GM12878 (cell line): ENCODE measurements at regions not wholly inside any gene's neighbourhood (a gene's known extent, or its start where the extent isn't known, plus 50 kb on each side); places are given as distances from the start of the nearest gene placed in this dataset.
A peak's percentile ranks its signal among the peaks of the same experiment; 100 is the strongest.

Experiments
- BCL11A ChIP-seq: IDR thresholded peaks from 2 replicates; pipeline ENCODE4 v1.6.1; 2011; ENCODE audit warnings: low read depth, low read length
- BHLHE40 ChIP-seq, 2 experiments: fragments of 450-650 bp in 1 of 2; IDR thresholded peaks; 2 replicates each; pipeline ENCODE4 v1.6.1; 2011 to 2017; ENCODE audit warnings: low read depth in 2 of 2, borderline replicate concordance in 1 of 2, improper control_type of control experiment in 1 of 2, low read length in 1 of 2, mild to moderate bottlenecking in 1 of 2
- DPF2 ChIP-seq: fragments of 450-650 bp; IDR thresholded peaks from 2 replicates; pipeline ENCODE4 v1.6.1; 2017; ENCODE audit warnings: mild to moderate bottlenecking
- EGR1 ChIP-seq, 2 experiments: IDR thresholded peaks; 1 replicate in 1 of 2; 2 replicates in 1 of 2; pipeline ENCODE4 v1.6.1; 2011 to 2012; ENCODE audit warnings: low read depth in 2 of 2, low read length in 2 of 2, borderline replicate concordance in 1 of 2, mild to moderate bottlenecking in 1 of 2, moderate library complexity in 1 of 2
- ETV6 ChIP-seq, 2 experiments: fragments of 450-650 bp in 1 of 2; IDR thresholded peaks in 1 of 2; conservative IDR thresholded peaks in 1 of 2; 2 replicates each; pipeline ENCODE4 v1.6.1; 2014; ENCODE audit warnings: antibody characterized with exemption in 1 of 2, borderline replicate concordance in 1 of 2, low read depth in 1 of 2, mild to moderate bottlenecking in 1 of 2, moderate library complexity in 1 of 2
- FOXK2 ChIP-seq: fragments of 450-650 bp; IDR thresholded peaks from 2 replicates; pipeline ENCODE4 v1.6.1; 2017; ENCODE audit warnings: mild to moderate bottlenecking, moderate library complexity
- GABPA ChIP-seq: IDR thresholded peaks from 2 replicates; pipeline ENCODE4 v1.6.1; 2014; ENCODE audit warnings: antibody characterized with exemption, low read depth, mild to moderate bottlenecking, inconsistent platforms
- GATAD2B ChIP-seq: fragments of 450-650 bp; conservative IDR thresholded peaks from 2 replicates; pipeline ENCODE4 v1.6.1; 2017; ENCODE audit warnings: low read depth, mild to moderate bottlenecking, moderate library complexity
- IRF4 ChIP-seq: IDR thresholded peaks from 2 replicates; pipeline ENCODE4 v1.6.1; 2011; ENCODE audit warnings: low read depth, low read length
- MEF2A ChIP-seq: IDR thresholded peaks from 2 replicates; pipeline ENCODE4 v1.6.1; 2011; ENCODE audit warnings: low read depth, mild to moderate bottlenecking, low read length, moderate library complexity; ENCODE audit not compliant: insufficient read depth
- RELA ChIP-seq: fragments of 450-650 bp; IDR thresholded peaks from 2 replicates; pipeline ENCODE4 v1.8.0; 2014; ENCODE audit warnings: borderline replicate concordance; ENCODE audit not compliant: partially characterized antibody
- SP1 ChIP-seq: IDR thresholded peaks from one replicate; pipeline ENCODE4 v1.6.1; 2011; ENCODE audit warnings: low read depth, low read length
- SPI1 ChIP-seq: IDR thresholded peaks from 2 replicates; pipeline ENCODE4 v1.6.1; 2011; ENCODE audit warnings: low read depth, mild to moderate bottlenecking, low read length, moderate library complexity, borderline replicate concordance; ENCODE audit not compliant: insufficient read depth
- SUZ12 ChIP-seq: fragments of 200-600 bp; sonication (generic); IDR thresholded peaks from one replicate; pipeline ENCODE4 v1.6.1; 2018; ENCODE audit warnings: antibody characterized with exemption, mild to moderate bottlenecking; ENCODE audit not compliant: unreplicated experiment
- TCF12 ChIP-seq: IDR thresholded peaks from 2 replicates; pipeline ENCODE4 v1.6.1; 2011; ENCODE audit warnings: low read depth, mild to moderate bottlenecking, low read length
- USF1 ChIP-seq: IDR thresholded peaks from 2 replicates; pipeline ENCODE4 v1.6.1; 2011; ENCODE audit warnings: borderline replicate concordance, low read depth, mild to moderate bottlenecking, moderate library complexity, mixed read lengths, low read length; ENCODE audit not compliant: insufficient read depth; ENCODE audit errors: extremely low read length
- ZBTB40 ChIP-seq: fragments of 450-650 bp; IDR thresholded peaks from 2 replicates; pipeline ENCODE4 v1.6.1; 2016; ENCODE audit warnings: mild to moderate bottlenecking, moderate library complexity, borderline replicate concordance
- ZNF274 ChIP-seq: IDR thresholded peaks from one replicate; pipeline ENCODE4 v1.8.0; 2011; ENCODE audit not compliant: insufficient read length, insufficient read depth
- TF ChIP-seq, protein P1 (sequence below): fragments of 450-650 bp; formaldehyde crosslinking; IDR thresholded peaks from 2 replicates; pipeline ENCODE4 v1.4.0; 2022; ENCODE audit warnings: mild to moderate bottlenecking, moderate library complexity
- TF ChIP-seq, protein P2 (sequence below), 3 experiments: IDR thresholded peaks in 2 of 3; conservative IDR thresholded peaks in 1 of 3; 2 replicates each; pipeline ENCODE4 v1.5.1; 2011; ENCODE audit warnings: low read depth in 3 of 3, low read length in 3 of 3, mild to moderate bottlenecking in 3 of 3, control low read depth in 2 of 3, moderate library complexity in 2 of 3, inconsistent platforms in 1 of 3, mixed read lengths in 1 of 3; ENCODE audit not compliant: control insufficient read depth in 2 of 3, insufficient read depth in 1 of 3; ENCODE audit errors: extremely low read depth in 1 of 3

DNA sequence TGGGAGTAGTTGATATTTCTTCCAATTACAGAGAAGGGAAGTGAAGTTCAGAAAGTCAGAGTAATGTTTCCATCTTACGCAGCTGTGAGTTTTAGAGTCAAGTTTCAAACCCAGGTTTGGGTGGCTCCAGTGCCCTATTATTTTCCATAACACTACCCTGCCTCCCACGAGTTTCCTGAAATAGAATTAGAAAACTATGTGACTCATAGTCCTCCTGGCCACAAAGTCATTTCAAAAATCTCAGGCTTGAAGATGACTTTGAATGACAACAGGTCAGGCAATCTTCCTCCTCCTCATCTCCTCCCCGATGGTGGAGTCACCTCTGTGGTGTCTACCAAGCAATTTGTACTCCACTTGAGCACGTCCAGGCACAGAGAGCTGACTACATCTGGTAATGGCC is 212.3 kb upstream of the TRIB2 start (continued):
- TF ChIP-seq, protein P1, sequence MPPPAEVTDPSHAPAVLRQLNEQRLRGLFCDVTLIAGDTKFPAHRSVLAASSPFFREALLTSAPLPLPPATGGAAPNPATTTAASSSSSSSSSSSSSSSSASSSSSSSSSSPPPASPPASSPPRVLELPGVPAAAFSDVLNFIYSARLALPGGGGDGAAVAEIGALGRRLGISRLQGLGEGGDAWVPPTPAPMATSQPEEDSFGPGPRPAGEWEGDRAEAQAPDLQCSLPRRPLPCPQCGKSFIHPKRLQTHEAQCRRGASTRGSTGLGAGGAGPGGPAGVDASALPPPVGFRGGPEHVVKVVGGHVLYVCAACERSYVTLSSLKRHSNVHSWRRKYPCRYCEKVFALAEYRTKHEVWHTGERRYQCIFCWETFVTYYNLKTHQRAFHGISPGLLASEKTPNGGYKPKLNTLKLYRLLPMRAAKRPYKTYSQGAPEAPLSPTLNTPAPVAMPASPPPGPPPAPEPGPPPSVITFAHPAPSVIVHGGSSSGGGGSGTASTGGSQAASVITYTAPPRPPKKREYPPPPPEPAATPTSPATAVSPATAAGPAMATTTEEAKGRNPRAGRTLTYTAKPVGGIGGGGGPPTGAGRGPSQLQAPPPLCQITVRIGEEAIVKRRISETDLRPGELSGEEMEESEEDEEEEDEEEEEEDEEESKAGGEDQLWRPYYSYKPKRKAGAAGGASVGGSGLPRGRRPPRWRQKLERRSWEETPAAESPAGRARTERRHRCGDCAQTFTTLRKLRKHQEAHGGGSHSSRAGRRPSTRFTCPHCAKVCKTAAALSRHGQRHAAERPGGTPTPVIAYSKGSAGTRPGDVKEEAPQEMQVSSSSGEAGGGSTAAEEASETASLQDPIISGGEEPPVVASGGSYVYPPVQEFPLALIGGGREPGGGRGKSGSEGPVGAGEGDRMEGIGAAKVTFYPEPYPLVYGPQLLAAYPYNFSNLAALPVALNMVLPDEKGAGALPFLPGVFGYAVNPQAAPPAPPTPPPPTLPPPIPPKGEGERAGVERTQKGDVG (CRISPR knock-in tag), result no peak
- TF ChIP-seq GABPA (0 out of 2 replicates have a peak, but pooled peaks have one; percentile 45), FOXK2 (no peak), ZBTB40 (no peak), USF1 (no peak), ZNF274 (no peak), IRF4 (peak; percentile 18; the same call in 1 of the 2 replicates), SP1 (no peak), TCF12 (no peak), BCL11A (peak; percentile 88), MEF2A (peak; percentile 96), DPF2 (0 out of 2 replicates have a peak, but pooled peaks have one; percentile 44), ETV6 (conservative IDR thresholded peaks at IDR 0.05 in 1 of 2, IDR thresholded peaks at IDR 0.05 in 1 of 2; ENCODE audit: borderline replicate concordance in 1 of 2, low read depth in 1 of 2) (peak in 1 of 2 experiments; percentile 66; a peak in 2 of 4 replicates), BHLHE40 (IDR thresholded peaks at IDR 0.05; ENCODE audit: borderline replicate concordance in 1 of 2, low read depth in 2 of 2, low read length in 1 of 2) (0 out of 4 replicates have a peak, but pooled peaks of 1 of the 2 experiments have one; percentile 16), RELA (no peak), EGR1 (IDR thresholded peaks at IDR 0.05; ENCODE audit: borderline replicate concordance in 1 of 2, low read depth in 2 of 2, low read length in 2 of 2) (0 out of 3 replicates have a peak, but pooled peaks of 1 of the 2 experiments have one; percentile 12), GATAD2B (no peak), SPI1 (0 out of 2 replicates have a peak, but pooled peaks have one; percentile 25), SUZ12 (no peak)
- TF ChIP-seq, protein P2, sequence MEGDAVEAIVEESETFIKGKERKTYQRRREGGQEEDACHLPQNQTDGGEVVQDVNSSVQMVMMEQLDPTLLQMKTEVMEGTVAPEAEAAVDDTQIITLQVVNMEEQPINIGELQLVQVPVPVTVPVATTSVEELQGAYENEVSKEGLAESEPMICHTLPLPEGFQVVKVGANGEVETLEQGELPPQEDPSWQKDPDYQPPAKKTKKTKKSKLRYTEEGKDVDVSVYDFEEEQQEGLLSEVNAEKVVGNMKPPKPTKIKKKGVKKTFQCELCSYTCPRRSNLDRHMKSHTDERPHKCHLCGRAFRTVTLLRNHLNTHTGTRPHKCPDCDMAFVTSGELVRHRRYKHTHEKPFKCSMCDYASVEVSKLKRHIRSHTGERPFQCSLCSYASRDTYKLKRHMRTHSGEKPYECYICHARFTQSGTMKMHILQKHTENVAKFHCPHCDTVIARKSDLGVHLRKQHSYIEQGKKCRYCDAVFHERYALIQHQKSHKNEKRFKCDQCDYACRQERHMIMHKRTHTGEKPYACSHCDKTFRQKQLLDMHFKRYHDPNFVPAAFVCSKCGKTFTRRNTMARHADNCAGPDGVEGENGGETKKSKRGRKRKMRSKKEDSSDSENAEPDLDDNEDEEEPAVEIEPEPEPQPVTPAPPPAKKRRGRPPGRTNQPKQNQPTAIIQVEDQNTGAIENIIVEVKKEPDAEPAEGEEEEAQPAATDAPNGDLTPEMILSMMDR (IDR thresholded peaks at IDR 0.05 in 2 of 3, conservative IDR thresholded peaks at IDR 0.05 in 1 of 3; ENCODE audit: control insufficient read depth in 2 of 3, extremely low read depth in 1 of 3, insufficient read depth in 1 of 3, low read depth in 3 of 3, low read length in 3 of 3), result no peak
